ENCODE measurements at regions not wholly inside any gene's neighbourhood (a gene's known extent, or its start where the extent isn't known, plus 50 kb on each side); places are given as distances from the start of the nearest gene placed in this dataset.

GRCh38 chr10:57977262-57977661 lies 290.4 kb downstream of the IPMK start:
- DNase-seq, result no peak
- intact Hi-C loops (cut with DNase I), result no loop called here

GRCh38 chr10:57973451-57973850 lies 294.2 kb downstream of the IPMK start:
- no peak for DNase-seq
- intact Hi-C loops (cut with DNase I), result no loop called here

DNA sequence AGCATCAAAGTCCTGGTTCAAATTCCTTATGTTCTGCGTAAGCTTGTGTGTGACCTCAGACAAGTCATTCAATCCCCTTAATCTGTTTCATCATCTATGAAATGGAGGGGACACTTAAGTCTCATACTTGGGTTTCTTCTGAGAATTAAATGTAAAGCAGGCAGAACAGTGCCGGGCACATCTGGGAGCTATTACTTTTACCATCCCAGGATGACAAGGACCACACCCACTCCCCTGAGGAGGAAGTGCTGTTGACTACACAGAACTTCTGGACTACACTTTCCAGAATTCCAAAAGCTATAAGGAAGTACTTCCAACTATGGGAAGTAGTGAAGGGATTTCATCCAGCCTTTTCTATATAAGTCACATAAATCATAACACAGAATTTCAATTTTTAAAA lies 294.9 kb downstream of the IPMK start:
- intact Hi-C loops (cut with DNase I), result no loop called here
- DNase-seq, result no peak

- DNase-seq, result no peak
- intact Hi-C loops (cut with DNase I), result no loop called here
Measured at GRCh38 chr10:57968328-57969016, 299.2 kb downstream of the IPMK start.

GRCh38 chr10:57964351-57964750 lies 303.3 kb downstream of the IPMK start:
- peak in 41 of 42 donors; percentile 16 to 86 (median 69) for DNase-seq
- intact Hi-C loops (cut with DNase I), result no loop called here

DNA sequence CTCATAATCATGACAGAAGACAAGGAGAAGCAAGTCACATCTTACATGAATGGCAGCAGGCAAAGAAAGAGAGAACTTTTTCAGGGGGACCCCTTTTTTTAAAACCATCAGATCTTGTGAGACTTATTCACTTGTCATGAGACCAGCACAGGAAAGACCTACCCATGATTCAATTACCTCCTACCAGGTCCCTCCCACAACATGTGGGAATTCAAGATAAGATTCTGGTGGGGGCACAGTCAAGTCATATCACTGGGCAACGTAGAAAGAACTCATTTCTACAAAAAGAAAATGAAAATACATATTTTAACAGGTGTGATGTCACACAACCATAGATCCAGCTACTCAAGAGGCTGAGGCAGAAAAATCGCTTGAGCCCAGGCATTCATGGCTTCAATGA lies 304.1 kb downstream of the IPMK start:
- intact Hi-C loops (cut with DNase I), result no loop called here
- DNase-seq, result no peak

GRCh38 chr10:57962839-57963238 lies 304.9 kb downstream of the IPMK start:
- DNase-seq, result no peak
- intact Hi-C loops (cut with DNase I), result no loop called here

DNA sequence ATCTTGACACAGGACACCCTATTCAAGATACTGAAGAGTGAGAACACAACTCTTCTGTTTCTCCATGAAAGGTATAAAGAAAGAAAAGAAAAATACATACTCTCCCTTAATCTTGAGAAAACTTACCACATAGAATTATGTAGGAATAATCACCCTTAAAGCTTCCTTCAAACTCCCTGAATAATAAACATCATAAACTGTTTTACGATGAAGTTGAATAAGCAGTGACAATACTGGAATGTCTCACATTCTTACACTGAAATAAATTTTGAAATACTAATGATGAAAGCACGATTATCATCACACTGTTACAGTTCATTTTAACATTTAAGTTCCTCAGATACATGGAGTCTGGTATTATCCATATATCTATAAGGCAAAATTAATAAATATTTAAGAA lies 306.2 kb downstream of the IPMK start:
- DNase-seq, result no peak
- intact Hi-C loops (cut with DNase I), result no loop called here

DNA sequence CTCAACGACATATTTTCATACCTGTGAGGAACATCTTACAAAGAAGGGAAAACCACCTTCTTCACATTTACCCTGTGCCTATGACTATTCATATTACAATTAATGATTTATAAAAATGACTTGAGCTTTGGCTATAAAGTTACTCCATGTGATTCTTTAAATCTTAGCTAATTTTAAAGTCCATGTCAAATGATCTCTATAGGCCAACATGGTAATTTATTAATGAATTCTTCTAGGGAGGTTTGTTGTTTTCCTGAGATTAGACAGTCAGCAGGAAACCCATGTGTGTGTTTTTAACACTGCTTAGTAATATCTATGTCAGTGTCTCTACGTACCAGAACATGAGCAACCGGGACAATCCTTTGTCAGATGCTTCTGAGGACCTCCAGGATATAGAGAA lies 307.3 kb downstream of the IPMK start:
- intact Hi-C loops (cut with DNase I), result no loop called here
- DNase-seq, result no peak

DNA sequence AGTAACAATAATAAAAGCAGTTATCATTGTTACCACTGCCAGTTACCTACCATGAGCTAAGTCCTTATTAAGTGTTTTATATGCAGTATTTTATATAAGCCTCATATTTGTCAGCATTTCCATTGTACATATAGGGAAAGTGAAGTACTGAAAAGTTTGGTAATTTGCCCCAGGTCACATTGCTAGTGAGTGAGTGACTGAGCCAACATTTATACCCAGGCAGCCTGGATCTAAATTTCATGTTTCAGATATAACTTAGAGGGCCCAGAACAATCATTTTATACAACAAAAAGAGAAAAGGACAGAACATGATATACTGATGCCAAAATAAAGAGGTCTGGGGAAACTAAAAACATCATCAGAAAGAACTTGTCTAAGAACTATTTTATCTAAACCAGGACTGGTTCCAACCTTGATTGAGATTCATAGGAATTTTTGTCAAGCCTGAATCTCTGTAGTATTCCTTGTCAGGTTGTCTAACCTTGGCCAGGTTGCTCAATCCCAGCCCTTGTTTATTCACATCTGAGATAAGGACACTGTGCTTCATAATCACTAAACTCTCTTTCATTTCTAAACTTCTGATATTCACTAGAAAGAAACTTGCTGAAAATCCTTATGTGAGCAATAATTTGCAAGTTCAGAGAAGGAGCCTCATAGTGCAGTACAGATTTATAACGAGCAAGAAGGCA lies 308.2 kb downstream of the IPMK start:
- no peak for DNase-seq
- intact Hi-C loops (cut with DNase I), result no loop called here

GRCh38 chr10:57955076-57955475 lies 312.6 kb downstream of the IPMK start:
- no peak for DNase-seq
- intact Hi-C loops (cut with DNase I), result no loop called here

DNA sequence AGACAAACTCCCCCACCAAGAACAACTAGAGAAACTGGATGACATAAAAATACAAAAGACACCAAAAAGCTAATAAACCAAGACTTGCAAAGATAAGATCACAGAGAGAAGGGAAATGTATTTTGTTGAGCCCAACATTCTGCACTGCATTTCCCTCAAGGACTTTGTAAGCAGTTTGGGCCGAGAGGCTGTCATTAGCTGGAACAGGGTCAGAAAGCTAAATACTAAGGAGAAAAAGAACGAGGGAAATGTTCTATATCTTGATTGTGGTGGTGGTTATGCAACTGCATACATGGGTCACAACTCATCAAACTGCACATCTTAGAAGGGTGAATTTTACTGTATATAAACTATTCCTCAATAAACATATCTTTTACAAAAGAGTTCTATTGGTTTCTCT lies 315.0 kb downstream of the IPMK start:
- intact Hi-C loops (cut with DNase I), result no loop called here
- no peak for DNase-seq

DNA sequence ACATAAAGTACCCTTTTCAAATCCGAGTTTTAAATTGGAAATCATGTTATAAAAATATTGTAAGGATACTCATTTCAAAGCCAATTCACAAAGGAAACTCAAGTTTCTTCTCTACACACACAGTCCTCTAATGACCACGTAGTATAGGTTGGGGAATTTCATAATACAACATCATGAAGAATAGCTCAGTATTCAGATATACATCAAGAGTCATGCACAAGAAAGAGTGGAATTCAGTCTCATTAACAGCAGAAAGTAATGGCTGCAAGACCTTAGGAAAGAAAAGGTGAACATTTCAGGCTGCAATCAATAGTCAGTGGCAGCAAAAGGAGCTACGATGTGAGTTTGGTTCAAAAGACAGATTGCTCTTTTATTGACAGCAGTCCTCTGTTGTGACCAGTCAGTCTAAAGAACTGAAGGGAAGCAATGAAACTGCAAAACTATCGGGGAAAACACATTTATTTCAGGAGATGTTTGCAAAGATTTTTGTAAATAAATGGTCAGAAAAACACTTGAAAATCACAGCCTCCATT lies 317.2 kb downstream of the IPMK start:
- intact Hi-C loops (cut with DNase I), result no loop called here

DNA sequence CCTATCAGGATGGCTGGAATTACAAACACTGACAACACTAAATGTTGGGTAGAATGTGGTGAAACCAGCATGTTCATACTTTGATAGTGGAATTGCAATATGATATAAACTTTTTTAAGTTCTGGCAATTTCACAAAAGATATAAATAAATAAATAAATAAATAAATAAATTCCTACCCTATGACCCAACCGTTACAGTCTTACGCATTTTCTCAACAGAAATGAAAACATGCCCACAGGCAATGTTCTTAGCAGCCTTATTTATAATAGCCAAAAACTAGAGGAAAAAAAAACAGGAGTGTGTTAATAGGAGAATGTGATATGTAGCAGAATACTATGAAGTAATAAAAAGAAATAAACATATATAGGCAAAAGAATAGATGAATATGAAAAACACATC lies 318.9 kb downstream of the IPMK start:
- intact Hi-C loops (cut with DNase I), result no loop called here
- no peak for DNase-seq

More for the DNA sequence above, 317.2 kb downstream of the IPMK start:
- DNase-seq, result no peak

- no peak for DNase-seq
- intact Hi-C loops (cut with DNase I), result no loop called here
Measured at GRCh38 chr10:57946833-57947232, 320.9 kb downstream of the IPMK start.

- no peak for DNase-seq
- intact Hi-C loops (cut with DNase I), result no loop called here
Measured at GRCh38 chr10:57943701-57944100, 324.0 kb downstream of the IPMK start.

DNA sequence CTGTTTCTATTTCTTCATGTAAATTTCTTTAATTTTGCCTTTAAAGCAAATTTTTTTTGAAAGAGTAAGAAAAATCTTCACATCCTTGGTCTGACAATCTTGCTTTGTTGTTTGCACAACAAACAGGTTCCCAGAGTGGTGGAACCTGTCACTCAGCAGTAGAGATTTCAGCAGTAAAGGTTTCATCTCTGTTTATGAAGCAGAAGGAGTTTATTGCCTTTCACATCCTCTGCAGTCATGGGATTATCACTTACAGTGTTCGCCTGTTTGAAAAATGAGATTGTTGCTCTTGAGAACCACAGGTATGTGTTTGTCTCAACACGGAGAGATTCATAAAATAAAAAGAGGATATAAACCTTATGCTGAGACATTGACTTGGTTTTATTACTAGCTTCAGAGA lies 342.6 kb downstream of the IPMK start:
- no peak for DNase-seq
- intact Hi-C loops (cut with DNase I), result no loop called here

- no peak for DNase-seq
- intact Hi-C loops (cut with DNase I), result no loop called here
Measured at GRCh38 chr10:57921140-57921539, 346.6 kb downstream of the IPMK start.

- DNase-seq, result no peak
- intact Hi-C loops (cut with DNase I), result no loop called here
Measured at GRCh38 chr10:57919864-57920263, 347.8 kb downstream of the IPMK start.

GRCh38 chr10:57917019-57917418 lies 350.7 kb downstream of the IPMK start:
- intact Hi-C loops (cut with DNase I), result no loop called here

GRCh38 chr10:57905861-57906260 lies 361.8 kb downstream of the IPMK start:
- DNase-seq, result no peak
- intact Hi-C loops (cut with DNase I), result no loop called here

More at GRCh38 chr10:57917019-57917418, 350.7 kb downstream of the IPMK start:
- peak in 9 of 42 donors; percentile 6 to 54 (median 26) for DNase-seq
